ENCODE measurements at regions not wholly inside any gene's neighbourhood (a gene's known extent, or its start where the extent isn't known, plus 50 kb on each side); places are given as distances from the start of the nearest gene placed in this dataset.

DNA sequence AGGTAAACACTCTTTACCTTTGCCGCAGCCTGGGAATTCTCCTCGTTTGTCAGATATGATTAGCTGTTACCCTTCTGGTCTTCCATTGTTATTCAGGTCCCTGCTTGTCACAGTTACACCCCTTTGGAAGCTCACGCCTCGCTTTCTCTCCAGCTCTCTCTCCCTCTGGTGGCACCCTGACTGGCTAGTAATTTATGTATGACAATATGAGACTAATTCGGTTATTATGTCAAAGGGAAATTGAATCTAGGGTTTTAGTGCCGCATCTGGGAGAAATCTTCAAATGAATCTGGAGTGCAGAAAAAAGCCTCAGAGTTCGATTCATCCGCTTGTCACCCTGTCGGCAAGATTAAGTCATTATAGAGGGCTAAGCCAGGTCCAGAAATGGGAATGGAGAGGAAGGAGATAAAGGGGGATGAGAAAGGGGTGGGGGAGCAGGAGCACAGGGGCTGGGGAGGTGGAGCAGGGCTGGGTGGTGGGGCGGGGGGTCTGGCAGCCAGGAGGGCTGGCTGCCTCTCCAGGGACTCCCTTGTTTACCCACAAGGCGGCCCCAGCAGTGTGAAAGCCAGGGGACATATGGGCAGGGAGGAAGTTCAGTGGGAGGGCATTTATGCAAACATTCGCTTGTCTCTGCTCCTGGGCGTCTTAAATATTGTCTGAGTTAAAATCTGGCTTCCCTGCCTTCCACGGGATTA is 179.0 kb upstream of the NECTIN1 start:
- no peak overlapping the region for H3K27ac ChIP-seq
- TF ChIP-seq CTCF (IDR thresholded peaks at IDR 0.05) = no peak
- no peaks in the 10 kb centered on the region for H3K4me1 ChIP-seq

DNA sequence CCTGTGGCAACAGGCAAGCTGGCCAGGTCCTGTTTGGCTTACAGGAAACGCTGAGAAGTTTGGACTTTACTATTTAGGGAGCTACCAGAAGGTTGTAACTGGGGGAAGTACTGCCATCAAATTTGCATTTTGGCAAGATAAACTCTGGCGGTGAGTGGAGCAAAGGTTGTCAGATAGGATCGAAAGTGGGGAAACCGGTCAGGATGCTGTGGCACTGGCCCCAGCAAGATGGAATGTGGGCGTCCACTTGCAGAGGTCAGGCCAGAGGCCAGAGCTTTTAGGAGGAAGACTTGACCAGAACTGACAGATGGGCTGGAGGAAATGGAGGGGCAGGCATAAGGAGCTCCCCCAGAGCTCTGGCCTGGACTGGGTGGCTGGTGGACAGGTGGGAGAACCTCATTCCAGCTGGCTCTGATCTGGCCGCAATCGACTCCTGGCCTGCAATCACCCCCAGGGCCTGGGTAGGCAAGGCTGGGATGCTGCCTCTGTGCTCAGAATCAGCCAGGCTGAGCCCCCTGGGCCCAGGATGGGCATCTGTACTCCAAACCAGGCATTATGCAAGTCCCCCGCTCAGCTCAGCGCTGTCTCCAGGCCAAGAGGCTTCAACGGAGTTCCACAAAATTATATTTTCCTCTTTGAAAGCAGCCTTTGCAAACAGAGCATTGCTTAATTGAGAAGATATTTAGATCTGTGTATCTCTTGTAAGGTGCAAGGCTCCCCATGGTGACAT is 178.3 kb upstream of the NECTIN1 start:
- no peak overlapping the region for H3K4me2 ChIP-seq (ENCODE audit: low read length)
- no peak overlapping the region for H3K4me3 ChIP-seq (ENCODE audit: low read depth, low read length)
- H3K9ac ChIP-seq = no peak overlapping the region
- no peaks in the 10 kb centered on the region for H3K4me1 ChIP-seq
- no peak overlapping the region for H3K27ac ChIP-seq
- H3K9me3 ChIP-seq (ENCODE audit: control insufficient read depth, low read length) = no peaks in the 10 kb centered on the region
- no peak for TF ChIP-seq CTCF (IDR thresholded peaks at IDR 0.05)
- H3K27me3 ChIP-seq (ENCODE audit: control insufficient read depth, insufficient read depth, low read length) = no peaks in the 10 kb centered on the region
- no peaks in the 10 kb centered on the region for H3K36me3 ChIP-seq (ENCODE audit: control insufficient read depth, insufficient read depth, low read length)
- H3K79me2 ChIP-seq = no peaks in the 10 kb centered on the region
- no peak overlapping the region for H2AFZ ChIP-seq

More for the DNA sequence above, 179.0 kb upstream of the NECTIN1 start:
- Histone ChIP-seq H3K27me3 (ENCODE audit: control insufficient read depth, insufficient read depth, low read length) (no peaks in the 10 kb centered on the region), H3K9me3 (ENCODE audit: control insufficient read depth, low read length) (no peaks in the 10 kb centered on the region), H3K9ac (no peak overlapping the region), H3K4me3 (ENCODE audit: low read depth, low read length) (no peak overlapping the region), H3K4me2 (ENCODE audit: low read length) (no peak overlapping the region), H2AFZ (no peak overlapping the region), H3K36me3 (ENCODE audit: control insufficient read depth, insufficient read depth, low read length) (no peaks in the 10 kb centered on the region), H3K79me2 (no peaks in the 10 kb centered on the region)

GRCh38 chr11:119906376-119906775 is 177.4 kb upstream of the NECTIN1 start:
- Histone ChIP-seq H2AFZ (no peak overlapping the region), H3K4me1 (no peaks in the 10 kb centered on the region), H3K79me2 (no peaks in the 10 kb centered on the region), H3K4me2 (ENCODE audit: low read length) (no peak overlapping the region), H3K9me3 (ENCODE audit: control insufficient read depth, low read length) (no peaks in the 10 kb centered on the region), H3K27me3 (ENCODE audit: control insufficient read depth, insufficient read depth, low read length) (no peaks in the 10 kb centered on the region), H3K27ac (no peak overlapping the region), H3K4me3 (ENCODE audit: low read depth, low read length) (no peak overlapping the region), H3K9ac (no peak overlapping the region), H3K36me3 (ENCODE audit: control insufficient read depth, insufficient read depth, low read length) (no peaks in the 10 kb centered on the region)
- no peak for TF ChIP-seq CTCF (IDR thresholded peaks at IDR 0.05)

- Histone ChIP-seq H3K4me3 (ENCODE audit: low read depth, low read length) (no peak overlapping the region), H3K9me3 (ENCODE audit: control insufficient read depth, low read length) (no peaks in the 10 kb centered on the region), H3K27me3 (ENCODE audit: control insufficient read depth, insufficient read depth, low read length) (no peaks in the 10 kb centered on the region), H3K4me1 (no peaks in the 10 kb centered on the region), H3K27ac (no peak overlapping the region), H3K4me2 (ENCODE audit: low read length) (no peak overlapping the region), H2AFZ (no peak overlapping the region), H3K79me2 (no peaks in the 10 kb centered on the region), H3K9ac (no peak overlapping the region), H3K36me3 (ENCODE audit: control insufficient read depth, insufficient read depth, low read length) (no peaks in the 10 kb centered on the region)
- no peak for TF ChIP-seq CTCF (IDR thresholded peaks at IDR 0.05)
Observed at GRCh38 chr11:119905162-119905561, 176.2 kb upstream of the NECTIN1 start.

Measured in parathyroid adenoma (tissue), 2 donors.